GM19324 (cell line): ENCODE measurements at regions not wholly inside any gene's neighbourhood (a gene's known extent, or its start where the extent isn't known, plus 50 kb on each side); places are given as distances from the start of the nearest gene placed in this dataset.
A peak's percentile ranks its signal among the peaks of the same experiment; 100 is the strongest.

Source experiments
- ATAC-seq: cut with Tn5 transposase; IDR thresholded peaks from one replicate; pipeline ENCODE4 v1.9.1; 2021; ENCODE audit warnings: mild to moderate bottlenecking, moderate library complexity; ENCODE audit not compliant: unreplicated experiment, low FRiP score

DNA sequence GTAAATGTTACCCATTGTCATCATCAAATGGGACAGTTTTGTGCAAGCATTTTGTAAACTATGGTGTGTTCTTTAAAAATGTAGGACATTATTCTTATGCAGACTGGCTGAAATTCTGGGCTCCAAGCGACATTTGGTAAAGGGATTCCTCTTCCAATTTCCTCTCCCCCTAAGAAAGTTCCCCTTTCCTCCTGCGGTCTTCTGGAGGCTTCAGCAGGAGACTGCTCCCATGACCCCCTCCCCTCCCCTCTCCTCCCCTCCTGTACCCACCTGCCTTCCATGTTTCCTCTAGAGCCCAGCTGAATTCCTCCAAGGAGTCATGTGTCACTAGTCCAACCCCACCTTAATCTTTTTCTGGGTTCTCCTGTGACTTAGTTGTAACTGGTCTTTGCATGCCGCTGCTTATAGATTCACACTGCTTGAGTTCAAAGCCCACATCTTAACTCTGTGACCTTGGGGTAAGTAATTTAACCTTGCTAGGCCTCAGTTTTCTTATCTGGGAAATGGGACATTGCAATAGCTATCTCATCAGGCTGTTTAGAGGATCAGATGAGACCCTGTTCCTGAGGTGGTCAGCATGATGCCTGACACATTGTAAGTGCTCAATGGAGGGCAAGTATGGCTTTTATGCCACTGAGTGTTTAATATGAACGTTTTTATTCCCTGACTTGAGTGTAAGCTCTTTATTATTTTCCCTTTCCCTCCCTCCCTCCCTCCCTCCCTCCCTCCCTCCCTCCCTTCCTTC is 69.9 kb upstream of the WDR26 start:
- no peak for ATAC-seq

DNA sequence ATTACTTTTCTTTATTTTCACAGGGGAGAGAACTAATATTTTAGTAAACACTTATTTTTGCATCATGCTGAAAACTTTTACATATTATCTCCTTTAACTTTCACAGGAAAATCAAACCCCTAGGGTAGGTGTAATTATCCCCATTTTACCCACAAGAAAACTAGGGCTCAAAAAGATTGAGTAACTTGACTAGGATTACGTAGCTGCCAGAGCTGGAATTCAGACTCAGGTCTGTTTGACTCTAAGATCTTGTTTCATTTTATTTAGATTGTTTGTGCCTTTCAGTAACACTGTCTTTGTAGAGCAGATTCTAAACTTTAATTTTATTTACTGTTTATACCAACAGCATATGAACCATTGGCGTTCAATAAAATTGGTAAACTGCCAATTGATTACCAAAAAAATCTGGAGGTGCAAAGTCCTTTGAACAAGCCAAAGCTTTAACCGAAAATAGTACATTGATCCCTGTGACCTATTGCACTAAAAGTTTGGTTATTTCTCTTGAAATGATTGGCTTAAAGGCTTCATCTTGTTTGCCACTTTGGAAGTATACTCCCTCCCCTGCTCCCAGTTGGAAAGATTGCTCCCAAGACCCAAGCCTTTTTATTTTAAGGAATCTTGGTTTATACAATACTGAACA is 71.0 kb upstream of the WDR26 start:
- ATAC-seq, result no peak

DNA sequence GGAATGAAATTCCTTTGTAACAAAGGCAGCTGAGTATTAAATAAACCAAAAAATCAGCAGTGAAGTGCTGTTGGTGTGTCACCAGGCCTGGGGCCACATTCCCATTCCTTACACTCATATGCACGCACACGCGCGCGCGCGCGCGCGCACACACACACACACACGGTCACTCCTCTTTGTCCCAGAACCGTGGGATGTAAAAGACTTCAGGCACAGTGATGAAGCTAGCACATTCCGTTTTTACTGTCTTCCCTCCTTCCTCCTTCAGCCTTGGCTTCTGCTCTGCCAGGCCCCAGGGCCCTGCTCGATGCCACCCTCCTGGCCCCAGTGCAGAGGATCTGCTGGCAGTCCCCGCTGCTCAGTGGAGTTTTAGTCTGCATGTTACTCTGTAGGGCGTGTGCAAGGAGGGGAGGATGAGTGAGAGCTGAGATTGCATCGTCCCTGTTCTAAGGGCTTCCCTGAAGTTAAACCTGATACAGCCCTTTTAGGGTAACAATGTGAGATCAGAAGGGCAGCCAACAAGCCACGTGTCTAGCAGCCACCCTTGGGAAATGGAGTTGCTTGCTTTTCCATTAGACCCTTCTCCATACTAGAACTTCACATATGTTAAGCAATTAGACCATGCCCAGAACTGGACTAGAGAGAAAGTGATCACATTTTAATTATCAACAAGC is 71.7 kb upstream of the WDR26 start:
- no peak for ATAC-seq

DNA sequence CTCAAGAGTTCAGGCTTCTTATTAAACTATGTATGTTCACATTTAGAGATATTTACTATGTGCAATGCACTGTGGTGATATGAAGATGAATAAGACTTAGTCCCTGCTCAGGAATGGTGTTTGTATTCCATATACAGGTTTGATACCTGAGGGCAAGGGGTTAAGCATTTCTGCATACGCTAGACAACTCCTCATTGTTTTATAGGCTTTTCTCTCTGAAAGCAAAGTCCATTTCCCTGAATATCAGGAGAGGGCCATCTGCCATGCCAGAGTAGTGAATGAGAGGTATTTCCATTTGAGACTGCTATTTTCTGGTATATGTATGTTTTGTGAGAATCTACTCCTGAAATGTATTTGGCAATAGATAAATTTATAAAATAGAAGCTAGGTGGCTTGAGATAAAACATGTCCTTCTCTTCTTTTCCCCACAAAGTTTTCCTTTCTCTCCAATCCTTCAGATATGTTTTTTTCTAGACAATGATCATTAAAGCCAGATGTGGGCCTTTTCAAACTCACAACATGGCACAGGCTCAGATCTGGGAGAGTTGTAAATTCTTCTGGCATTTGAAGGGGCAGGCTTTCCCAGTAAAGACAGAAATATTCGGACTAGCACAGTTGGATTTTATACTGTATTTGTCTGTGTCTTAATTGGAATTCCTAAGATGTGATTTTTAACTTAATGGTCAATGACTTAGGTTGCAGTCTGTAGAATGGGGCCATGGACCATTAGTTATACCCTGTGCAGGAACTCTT is 73.3 kb upstream of the WDR26 start:
- ATAC-seq, result no peak

DNA sequence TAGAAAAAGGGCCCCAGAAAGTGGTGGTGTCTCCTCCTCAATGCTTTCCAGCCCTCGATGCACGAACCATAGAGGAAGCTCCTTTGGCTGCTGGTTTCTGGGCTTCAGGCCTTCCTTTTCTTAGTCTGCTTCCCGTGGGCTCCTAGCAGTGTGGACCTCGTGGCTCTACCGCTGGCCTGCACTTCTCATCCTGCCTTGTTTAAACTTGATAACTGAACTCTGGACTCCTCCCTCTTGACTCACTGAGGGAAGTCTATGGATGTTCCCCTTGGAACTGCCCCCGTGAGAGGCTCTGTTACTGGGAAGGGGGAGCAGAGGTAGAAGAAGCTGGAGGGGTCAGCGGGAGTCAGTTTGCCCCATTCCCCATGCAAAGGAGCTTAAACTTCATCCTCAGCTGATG is 75.3 kb upstream of the WDR26 start:
- no peak for ATAC-seq

DNA sequence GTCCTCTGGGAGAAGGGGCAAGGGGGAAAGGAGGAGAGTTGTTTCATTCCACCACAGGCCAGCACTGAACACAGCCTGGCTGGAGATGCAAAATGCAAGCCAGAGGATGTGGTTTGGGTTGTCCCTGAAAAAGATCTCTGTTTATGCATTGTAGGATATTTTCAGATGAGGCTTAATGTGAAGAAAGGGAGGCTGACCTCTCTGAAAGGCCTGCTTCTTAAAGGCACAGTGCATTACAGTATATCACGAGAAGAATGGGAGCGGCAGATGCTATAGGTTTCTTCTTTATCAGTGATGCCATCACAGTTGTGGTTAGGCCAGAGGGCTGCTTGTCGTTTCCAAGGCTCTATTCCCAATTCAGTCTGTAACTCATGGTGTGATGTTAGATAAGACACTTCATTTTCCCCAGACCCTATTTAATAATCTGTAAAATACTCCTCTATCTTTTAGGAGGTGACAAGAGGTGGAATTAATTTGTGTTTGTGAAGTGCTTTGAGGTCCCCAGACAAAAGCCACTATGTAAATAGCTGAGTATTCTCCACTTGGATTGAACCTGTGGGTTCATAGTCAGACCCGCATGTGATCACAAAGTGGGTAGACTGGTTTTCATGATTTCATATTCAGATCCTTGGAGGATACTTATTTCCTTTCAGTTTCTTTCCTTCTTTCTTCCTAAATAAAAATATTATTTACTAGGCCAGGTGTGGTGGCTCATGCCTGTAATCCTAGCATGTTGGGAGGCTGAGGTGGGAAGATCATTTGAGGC is 76.5 kb upstream of the WDR26 start:
- no peak for ATAC-seq

DNA sequence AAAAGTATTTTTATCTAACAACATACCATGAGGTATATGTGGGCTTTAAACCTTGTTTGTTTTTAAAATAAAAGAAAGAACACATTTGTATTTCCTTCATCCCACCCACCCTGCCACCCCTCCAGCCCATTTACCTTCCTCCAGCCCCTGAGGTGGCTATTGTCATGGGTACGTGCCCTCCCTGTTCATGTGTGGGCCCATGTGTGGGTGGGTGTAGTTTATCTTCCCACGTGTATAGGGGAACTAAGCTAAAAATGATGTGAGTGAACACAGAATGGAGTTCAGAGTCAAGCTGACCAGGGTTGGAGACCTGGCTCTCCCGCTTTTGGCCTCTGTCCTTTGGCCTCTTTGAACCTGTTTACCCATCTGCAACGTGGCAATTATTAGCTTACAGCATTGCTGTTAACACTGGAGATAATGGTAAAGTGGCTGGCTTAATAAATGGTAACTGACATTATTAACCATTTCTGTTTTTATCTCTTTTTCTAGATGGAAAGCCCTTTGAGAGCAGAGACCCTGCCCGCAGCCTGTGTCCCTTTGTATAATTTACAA is 78.1 kb upstream of the WDR26 start:
- ATAC-seq, result no peak

DNA sequence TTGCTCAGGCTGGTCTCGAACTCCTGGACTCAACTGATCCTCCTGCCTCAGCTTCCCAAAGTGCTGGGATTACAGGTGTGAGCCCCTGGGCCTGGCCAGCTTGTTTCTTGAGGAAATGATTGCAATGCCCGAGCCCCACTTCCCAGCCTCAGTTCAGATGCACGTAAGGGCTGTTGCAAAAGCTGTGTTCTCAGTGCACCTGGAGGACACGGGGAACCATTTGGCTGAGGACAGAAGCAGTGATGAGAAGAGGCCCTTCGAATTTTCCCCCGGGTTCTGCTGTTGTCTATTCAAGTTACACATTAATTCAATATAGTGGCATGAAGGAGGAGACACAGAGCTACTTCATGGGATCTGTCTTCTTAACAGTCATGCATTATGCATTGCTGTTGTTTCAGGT is 78.8 kb upstream of the WDR26 start:
- ATAC-seq, result no peak

DNA sequence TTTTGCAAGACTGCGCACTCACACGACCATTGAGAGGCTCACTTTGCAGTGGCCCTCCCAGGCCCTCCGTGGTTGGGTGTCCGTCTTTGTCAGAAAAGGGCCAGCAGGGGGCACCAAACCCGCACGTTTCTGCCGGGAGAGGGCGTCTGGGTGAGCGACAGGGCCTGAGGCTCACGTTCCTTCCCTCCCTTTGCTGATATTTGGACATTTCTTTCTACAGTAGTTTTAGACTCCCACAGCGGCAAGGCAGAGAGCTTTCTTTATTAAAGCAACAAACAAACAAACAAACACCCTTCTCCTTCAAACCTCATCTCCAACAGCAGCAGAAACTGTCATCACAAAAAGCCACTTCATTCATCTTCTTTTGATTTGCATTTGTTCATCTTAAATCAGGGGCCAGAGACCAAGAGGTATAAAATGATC is 79.2 kb upstream of the WDR26 start:
- peak; percentile 78 for ATAC-seq

DNA sequence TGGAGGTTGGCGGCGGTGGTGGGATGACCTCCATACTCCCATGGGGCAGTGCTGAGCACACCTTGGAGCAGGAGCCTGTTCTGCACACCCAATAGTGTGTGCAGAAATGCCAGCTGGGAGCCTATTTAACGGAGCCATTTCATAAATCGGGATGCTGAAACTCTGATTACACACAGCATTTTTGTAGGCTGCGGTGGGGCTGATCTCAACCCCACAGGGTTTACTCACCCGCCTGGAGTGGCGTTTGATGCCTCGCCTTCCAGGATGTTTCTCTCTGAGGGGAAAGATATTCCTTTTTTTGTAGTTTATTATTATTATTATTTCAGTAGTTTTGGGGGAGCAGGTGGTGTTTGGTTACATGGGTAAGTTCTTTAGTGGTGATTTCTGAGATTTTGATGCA is 82.6 kb upstream of the WDR26 start:
- ATAC-seq, result no peak

DNA sequence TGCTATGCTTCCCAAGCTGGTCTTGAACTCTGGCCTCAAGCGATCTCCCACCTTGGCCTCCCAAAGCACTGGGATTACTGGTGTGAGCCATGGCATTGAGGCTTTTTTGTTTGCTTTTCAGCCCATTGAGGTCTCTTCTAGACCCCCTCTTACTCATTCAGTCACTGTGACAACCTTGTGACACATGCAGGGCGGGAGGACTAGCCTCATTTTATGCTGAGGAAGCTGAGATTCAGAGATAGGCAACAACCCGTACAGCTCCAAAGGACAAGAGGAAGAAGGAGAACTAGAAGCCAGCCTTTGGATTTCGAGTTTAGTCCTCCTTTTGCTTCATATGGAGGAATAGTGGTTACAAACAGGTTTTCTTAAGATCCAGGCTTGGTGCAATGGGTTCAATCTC is 83.9 kb upstream of the WDR26 start:
- no peak for ATAC-seq

DNA sequence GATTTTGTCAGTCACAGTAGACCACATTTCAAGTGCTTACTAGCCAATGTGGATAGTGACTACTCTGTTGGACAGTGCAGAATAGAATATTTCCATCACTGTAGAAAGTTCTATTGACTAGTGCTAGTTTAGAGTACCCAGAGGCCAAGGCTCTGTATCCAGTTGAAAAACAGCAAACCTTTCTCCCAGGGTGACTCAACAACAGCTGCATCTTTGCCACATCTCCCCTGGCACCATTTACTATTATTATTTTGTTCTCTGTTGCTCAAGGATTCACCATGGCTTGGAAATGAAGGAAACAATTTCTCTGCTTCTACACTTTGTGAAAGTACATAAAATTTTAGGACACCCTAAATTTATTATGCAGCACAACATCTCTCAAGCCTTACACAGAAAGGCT is 85.3 kb upstream of the WDR26 start:
- ATAC-seq, result no peak

DNA sequence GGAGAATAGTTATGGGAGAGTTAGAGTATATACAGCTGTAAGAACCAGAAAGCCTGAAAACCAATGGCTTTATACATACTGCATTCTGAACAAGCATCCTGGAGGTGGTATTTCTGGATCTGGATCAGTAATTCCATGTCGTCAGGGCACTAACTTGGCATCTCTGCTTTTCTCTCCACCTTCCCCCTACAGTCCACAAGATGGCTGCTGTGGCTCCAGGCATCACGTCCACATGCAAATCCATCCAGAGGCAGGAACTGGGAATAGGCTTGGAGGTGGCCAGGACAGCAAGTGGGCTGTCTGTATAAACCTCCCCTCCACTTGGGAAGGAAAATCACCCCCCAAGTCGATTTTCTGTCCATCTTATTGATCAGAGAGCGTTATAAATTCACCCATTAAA is 86.2 kb upstream of the WDR26 start:
- ATAC-seq, result no peak

DNA sequence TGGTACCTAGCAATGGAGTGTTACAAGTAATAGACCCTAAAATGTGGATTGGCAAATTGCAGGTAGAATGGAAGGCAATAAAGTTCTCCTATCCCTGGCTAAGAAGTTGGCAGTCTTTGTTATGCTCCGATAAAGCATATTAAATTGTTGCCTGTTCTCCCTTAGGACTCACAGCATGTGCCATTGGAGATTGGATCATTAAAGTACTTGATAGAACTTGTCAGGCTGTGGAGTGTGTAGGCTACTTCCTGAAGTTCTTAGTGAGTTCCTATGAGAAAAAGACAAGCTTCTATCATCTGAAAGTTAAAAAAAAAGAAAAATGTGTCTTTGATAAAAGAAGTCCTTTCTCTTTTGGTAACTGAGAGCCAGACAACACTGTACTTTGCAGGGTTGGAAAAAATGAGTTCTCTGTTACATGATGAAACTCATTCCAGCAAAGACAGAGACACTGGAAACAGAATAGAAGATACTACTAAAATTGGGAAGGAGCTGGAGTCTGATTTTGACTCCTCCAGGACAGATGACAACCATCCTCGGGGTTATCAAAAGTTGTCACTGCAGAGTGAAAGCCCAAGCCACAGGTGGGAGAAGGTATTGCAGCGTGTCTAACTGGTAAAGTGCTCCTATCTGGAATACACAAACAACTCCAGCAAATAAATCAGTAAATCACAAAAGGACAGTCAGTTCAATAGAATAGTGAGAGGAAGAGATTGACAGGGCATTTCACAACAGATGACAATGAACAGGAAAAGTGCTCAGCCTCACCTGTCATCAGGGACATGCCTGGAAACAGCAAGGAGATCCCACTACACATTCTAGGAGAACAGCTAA is 87.5 kb upstream of the WDR26 start:
- ATAC-seq, result no peak

DNA sequence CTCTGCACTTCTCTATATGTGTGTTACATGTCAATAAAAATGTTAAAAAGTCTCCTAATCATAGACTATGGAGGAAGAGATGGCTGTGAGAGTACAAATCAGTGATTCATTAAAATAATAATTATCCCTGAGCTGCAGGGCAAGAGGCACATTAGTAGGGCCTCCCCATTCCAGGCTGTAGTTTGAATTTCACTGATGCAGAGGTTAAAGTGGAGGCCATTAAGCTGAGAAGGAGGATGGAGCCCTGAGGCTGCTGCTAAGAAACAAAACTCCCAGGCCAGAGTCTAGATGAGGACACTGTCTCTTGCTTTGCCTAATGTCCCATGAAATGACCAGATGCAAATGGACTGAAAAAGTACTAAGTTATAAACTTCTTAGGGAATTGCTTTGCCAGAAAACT is 89.1 kb upstream of the WDR26 start:
- ATAC-seq, result no peak

DNA sequence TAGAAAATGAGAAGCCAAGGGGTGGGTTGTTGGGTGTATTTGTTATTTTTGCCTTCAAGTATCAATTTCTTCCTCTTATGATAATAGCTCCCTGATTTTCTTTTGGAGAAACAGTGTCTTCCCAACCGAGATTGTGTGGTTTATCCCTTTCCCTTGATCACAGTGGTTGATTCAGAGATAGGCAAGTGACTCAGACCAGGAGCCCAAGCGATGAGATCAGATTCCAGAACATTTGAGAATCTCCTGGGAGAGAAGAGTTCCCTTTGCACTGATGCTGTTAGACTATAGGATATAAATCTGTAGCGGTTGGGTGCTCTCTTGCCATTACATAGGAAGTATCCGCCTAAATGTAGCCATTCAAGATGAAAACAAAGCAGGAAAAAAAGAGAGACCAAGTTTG is 90.1 kb upstream of the WDR26 start:
- no peak for ATAC-seq

DNA sequence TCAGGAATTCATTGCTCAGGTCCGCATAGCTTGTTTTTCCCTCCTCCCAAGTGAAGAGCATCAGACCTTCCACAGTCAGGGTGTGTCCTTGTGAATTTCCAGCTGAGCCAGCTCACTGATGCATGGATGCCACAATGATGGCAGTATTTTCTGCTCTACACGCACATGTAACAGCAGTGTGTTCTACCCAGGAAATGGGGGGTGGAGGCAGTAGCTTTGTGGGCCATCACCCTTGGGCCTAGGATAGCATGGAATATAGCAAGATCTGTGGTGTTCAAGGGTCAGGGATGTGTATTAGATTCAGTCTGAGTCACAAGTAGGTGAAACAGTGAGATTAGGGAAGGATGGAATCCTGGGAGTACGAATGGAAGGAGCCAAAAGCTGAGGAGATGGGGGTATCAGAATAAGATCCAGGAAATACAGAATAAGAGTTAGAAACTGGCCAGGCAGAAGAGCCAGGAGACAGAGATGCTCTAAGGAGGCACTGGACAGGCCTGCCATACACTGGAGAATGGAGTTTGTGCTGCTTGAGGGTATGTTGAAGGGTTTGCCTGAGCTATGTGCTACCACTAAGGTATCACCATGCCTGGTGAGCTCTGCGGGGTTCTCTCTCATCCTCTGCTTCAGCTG is 90.6 kb upstream of the CNIH3 start:
- no peak for ATAC-seq

DNA sequence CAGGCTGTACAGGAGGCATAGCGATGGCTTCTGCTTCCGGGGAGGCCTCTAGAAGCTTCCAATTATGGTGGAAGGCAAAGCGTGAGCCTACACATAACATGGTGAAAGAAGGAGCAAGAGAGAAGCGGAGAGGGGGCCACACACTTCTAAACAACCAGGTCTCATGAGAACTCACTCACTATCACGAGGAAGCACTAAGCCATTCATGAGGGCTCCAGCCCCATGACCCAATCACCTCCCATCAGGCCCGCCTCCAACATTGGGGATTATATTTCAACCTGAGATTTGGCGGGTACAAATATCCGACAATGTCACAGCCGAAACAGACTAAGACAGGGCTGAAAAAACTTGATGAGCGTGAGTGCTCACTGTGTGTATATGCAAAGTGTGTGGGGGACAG is 89.3 kb upstream of the CNIH3 start:
- no peak for ATAC-seq

DNA sequence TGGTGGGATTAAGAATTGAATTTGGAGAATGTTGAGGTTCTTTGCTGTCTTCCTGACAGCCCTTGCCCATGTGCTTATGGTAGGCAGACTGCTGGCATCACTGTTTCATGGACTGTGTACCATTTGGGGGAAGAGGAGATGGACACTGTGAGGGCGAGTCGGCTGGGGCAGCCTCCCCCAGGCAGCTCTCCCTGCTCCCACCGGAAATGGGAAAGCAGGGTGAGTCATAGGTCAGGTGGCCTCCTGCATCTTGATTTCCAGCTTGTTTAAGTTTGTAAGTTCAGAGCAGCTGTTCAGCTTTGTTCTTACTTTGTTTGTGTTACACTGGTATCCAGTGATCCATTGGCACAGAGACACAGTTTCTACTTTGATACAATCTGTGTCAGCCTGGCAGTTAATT is 87.2 kb upstream of the CNIH3 start:
- ATAC-seq, result no peak
